ENCODE measurements at regions not wholly inside any gene's neighbourhood (a gene's known extent, or its start where the extent isn't known, plus 50 kb on each side); places are given as distances from the start of the nearest gene placed in this dataset.

DNA sequence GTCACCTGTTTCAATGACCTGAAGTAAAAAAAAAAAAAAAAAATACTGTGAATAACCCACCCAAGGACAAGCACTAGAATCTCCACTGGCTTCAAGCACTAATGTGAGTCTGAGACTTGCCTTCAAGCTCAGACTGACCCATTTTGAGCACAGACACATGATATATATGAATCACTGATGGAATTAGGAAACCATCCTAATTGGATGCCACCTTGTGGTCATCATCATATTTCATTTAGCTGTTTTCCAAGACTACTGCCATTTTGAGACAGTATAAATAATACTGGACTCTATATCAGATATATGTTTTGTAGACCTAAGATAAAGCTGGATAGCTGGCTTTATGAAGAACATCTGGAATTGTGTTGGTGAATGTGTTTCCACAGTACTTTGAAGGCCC is 1232.0 kb downstream of the KCNT2 start:
- BruUV-seq (replicated peaks), result no TSS peak
- intact Hi-C loops (cut with micrococcal nuclease; ENCODE audit: unreplicated experiment), result loop anchor here (10.0 kb wide), 1 partner anchor 331 kb away; no protein-coding TSS in a partner anchor
- POLR2A ChIA-PET, result no interaction called here
- Mint-ChIP-seq H3K27ac (ENCODE audit: unreplicated experiment) (no peak overlapping the region), H3K9me3 (ENCODE audit: unreplicated experiment) (no peaks in the 10 kb centered on the region), H3K36me3 (ENCODE audit: insufficient read depth, unreplicated experiment) (no peaks in the 10 kb centered on the region), H3K27me3 (ENCODE audit: insufficient read depth, unreplicated experiment) (no peaks in the 10 kb centered on the region), H3K4me3 (ENCODE audit: unreplicated experiment) (no peak overlapping the region), H3K4me1 (ENCODE audit: low read depth, unreplicated experiment) (no peaks in the 10 kb centered on the region)
- no peaks in the 10 kb centered on the region for H3K27me3 ChIP-seq (replicated peaks; ENCODE audit: control insufficient read depth, insufficient read depth, low read length)
- H3K4me3 ChIP-seq (ENCODE audit: low read depth, low read length), result no peak overlapping the region
- DNase-seq, result no peak
- H3K9me3 ChIP-seq, result no peaks in the 10 kb centered on the region
- no peaks in the 10 kb centered on the region for H3K4me1 ChIP-seq
- TF ChIP-seq, protein P1, sequence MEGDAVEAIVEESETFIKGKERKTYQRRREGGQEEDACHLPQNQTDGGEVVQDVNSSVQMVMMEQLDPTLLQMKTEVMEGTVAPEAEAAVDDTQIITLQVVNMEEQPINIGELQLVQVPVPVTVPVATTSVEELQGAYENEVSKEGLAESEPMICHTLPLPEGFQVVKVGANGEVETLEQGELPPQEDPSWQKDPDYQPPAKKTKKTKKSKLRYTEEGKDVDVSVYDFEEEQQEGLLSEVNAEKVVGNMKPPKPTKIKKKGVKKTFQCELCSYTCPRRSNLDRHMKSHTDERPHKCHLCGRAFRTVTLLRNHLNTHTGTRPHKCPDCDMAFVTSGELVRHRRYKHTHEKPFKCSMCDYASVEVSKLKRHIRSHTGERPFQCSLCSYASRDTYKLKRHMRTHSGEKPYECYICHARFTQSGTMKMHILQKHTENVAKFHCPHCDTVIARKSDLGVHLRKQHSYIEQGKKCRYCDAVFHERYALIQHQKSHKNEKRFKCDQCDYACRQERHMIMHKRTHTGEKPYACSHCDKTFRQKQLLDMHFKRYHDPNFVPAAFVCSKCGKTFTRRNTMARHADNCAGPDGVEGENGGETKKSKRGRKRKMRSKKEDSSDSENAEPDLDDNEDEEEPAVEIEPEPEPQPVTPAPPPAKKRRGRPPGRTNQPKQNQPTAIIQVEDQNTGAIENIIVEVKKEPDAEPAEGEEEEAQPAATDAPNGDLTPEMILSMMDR (IDR thresholded peaks at IDR 0.05; ENCODE audit: insufficient read depth in 1 of 2, low read depth in 1 of 2, low read length in 1 of 2, severe bottlenecking in 1 of 2, unreplicated experiment in 1 of 2), result peak in 1 of 2 experiments; percentile 7
- CTCF ChIA-PET, result interaction anchor here (0.7 kb wide), 1 partner anchor 22 kb away, joined by 3 read pairs; no protein-coding TSS in a partner anchor
- no peaks in the 10 kb centered on the region for H3K36me3 ChIP-seq (ENCODE audit: control insufficient read depth, insufficient read depth, low read length)

DNA sequence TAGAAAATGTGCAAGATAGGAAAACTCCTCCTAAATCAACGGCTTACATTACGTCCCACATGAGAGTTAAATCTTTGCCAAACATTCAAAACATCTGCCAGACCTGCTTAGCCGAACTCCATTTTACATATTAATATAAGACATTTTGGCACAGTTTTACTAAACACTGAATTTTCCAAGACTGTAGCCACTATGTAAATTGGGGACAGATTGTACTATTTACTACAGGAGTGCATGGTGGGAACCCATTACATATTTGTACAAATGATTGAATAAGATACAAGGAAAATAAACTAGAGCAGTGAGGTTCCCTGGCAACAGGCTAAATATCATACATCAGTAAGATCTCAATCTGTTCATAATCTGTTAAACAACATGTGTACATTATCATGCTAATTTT is 1234.4 kb downstream of the KCNT2 start:
- H3K36me3 ChIP-seq (ENCODE audit: control insufficient read depth, insufficient read depth, low read length), result no peaks in the 10 kb centered on the region
- intact Hi-C loops (cut with micrococcal nuclease; ENCODE audit: unreplicated experiment), result loop anchor here (10.0 kb wide), 1 partner anchor 329 kb away; no protein-coding TSS in a partner anchor
- ChIA-PET CTCF (no interaction called here), POLR2A (no interaction called here)
- BruUV-seq (replicated peaks), result no TSS peak
- H3K27me3 Mint-ChIP-seq (ENCODE audit: insufficient read depth, unreplicated experiment), result no peaks in the 10 kb centered on the region
- no peaks in the 10 kb centered on the region for H3K9me3 Mint-ChIP-seq (ENCODE audit: unreplicated experiment)
- DNase-seq, result no peak
- no peaks in the 10 kb centered on the region for H3K4me1 Mint-ChIP-seq (ENCODE audit: low read depth, unreplicated experiment)
- H3K27me3 ChIP-seq (replicated peaks; ENCODE audit: control insufficient read depth, insufficient read depth, low read length), result no peaks in the 10 kb centered on the region
- H3K4me1 ChIP-seq, result no peaks in the 10 kb centered on the region
- H3K4me3 ChIP-seq (ENCODE audit: low read depth, low read length), result no peak overlapping the region
- H3K36me3 Mint-ChIP-seq (ENCODE audit: insufficient read depth, unreplicated experiment), result no peaks in the 10 kb centered on the region
- no peaks in the 10 kb centered on the region for H3K9me3 ChIP-seq
- H3K27ac Mint-ChIP-seq (ENCODE audit: unreplicated experiment), result no peak overlapping the region
- no peak overlapping the region for H3K4me3 Mint-ChIP-seq (ENCODE audit: unreplicated experiment)
- TF ChIP-seq, protein P1 (IDR thresholded peaks at IDR 0.05; ENCODE audit: insufficient read depth in 1 of 2, low read depth in 1 of 2, low read length in 1 of 2, severe bottlenecking in 1 of 2, unreplicated experiment in 1 of 2), result no peak

GRCh38 chr1:195345149-195345548 is 1263.1 kb downstream of the KCNT2 start:
- intact Hi-C loops (cut with micrococcal nuclease; ENCODE audit: unreplicated experiment), result no loop called here
- TF ChIP-seq, protein P1 (IDR thresholded peaks at IDR 0.05; ENCODE audit: insufficient read depth in 1 of 2, low read depth in 1 of 2, low read length in 1 of 2, severe bottlenecking in 1 of 2, unreplicated experiment in 1 of 2), result peak in 1 of 2 experiments; percentile 36
- Mint-ChIP-seq H3K9me3 (ENCODE audit: unreplicated experiment) (no peaks in the 10 kb centered on the region), H3K4me1 (ENCODE audit: low read depth, unreplicated experiment) (no peaks in the 10 kb centered on the region), H3K27ac (ENCODE audit: unreplicated experiment) (no peak overlapping the region), H3K4me3 (ENCODE audit: unreplicated experiment) (no peak overlapping the region), H3K36me3 (ENCODE audit: insufficient read depth, unreplicated experiment) (no peaks in the 10 kb centered on the region), H3K27me3 (ENCODE audit: insufficient read depth, unreplicated experiment) (peaks cover 5% of the 10 kb centered on the region)
- no peak overlapping the region for H3K4me3 ChIP-seq (ENCODE audit: low read depth, low read length)
- H3K36me3 ChIP-seq (ENCODE audit: control insufficient read depth, insufficient read depth, low read length), result no peaks in the 10 kb centered on the region
- CTCF ChIA-PET, result no interaction called here
- DNase-seq, result peak in 1 of 2 experiments; percentile 34
- H3K9me3 ChIP-seq, result no peaks in the 10 kb centered on the region
- POLR2A ChIA-PET, result no interaction called here
- no TSS peak for BruUV-seq (replicated peaks)
- no peaks in the 10 kb centered on the region for H3K4me1 ChIP-seq
- H3K27me3 ChIP-seq (replicated peaks; ENCODE audit: control insufficient read depth, insufficient read depth, low read length), result no peaks in the 10 kb centered on the region
